Esophagus muscularis mucosa (tissue), 4 donors: ENCODE measurements at regions not wholly inside any gene's neighbourhood (a gene's known extent, or its start where the extent isn't known, plus 50 kb on each side); places are given as distances from the start of the nearest gene placed in this dataset.

Experiments used
- DNase-seq: peaks from one replicate; pipeline ENCODE4 v3.0.0-alpha.2; 2017; ENCODE audit errors: extremely low spot score
- H3K27ac ChIP-seq, 4 donors: fragments of 200-600 bp; sonication (generic); replicated peaks in 1 of 4; 1 replicate in 3 of 4; 2 replicates in 1 of 4; pipeline ENCODE4 v1.5.1; 2016 to 2019; ENCODE audit warnings: mild to moderate bottlenecking in 1 of 4
- H3K27me3 ChIP-seq, 4 donors: fragments of 200-600 bp; sonication (generic); one replicate each; pipeline versions ENCODE4 v1.5.1 to v1.6.0; 2016 to 2019
- H3K36me3 ChIP-seq, 4 donors: fragments of 200-600 bp; sonication (generic); one replicate each; pipeline ENCODE4 v1.5.1; 2016 to 2019
- H3K4me1 ChIP-seq, 4 donors: fragments of 200-600 bp; sonication (generic); one replicate each; pipeline ENCODE4 v1.5.1; 2016 to 2019
- H3K4me3 ChIP-seq, 4 donors: fragments of 200-600 bp; sonication (generic); 1 replicate in 2 of 4; 2 replicates in 2 of 4; pipeline ENCODE4 v1.5.1; 2016 to 2019; ENCODE audit warnings: mild to moderate bottlenecking in 4 of 4, moderate library complexity in 1 of 4
- H3K9me3 ChIP-seq, 4 donors: fragments of 200-600 bp; sonication (generic); 1 replicate in 3 of 4; 2 replicates in 1 of 4; pipeline ENCODE4 v1.5.1; 2016 to 2019
- CTCF ChIP-seq, 3 experiments: fragments of 200-600 bp in 2 of 3; fragments of 450-650 bp in 1 of 3; sonication (generic) in 2 of 3; IDR thresholded peaks; one replicate each; pipeline ENCODE4 v1.5.1; 2017 to 2019; ENCODE audit warnings: antibody characterized with exemption in 3 of 3, mild to moderate bottlenecking in 2 of 3, moderate library complexity in 1 of 3
- EP300 ChIP-seq: sonication (generic); formaldehyde crosslinking; IDR thresholded peaks from one replicate; pipeline ENCODE4 v1.6.1; 2017; ENCODE audit warnings: antibody characterized with exemption
- POLR2A ChIP-seq: fragments of 450-650 bp; IDR thresholded peaks from one replicate; pipeline ENCODE4 v1.6.1; 2017; ENCODE audit warnings: antibody characterized with exemption, moderate library complexity, mild to moderate bottlenecking, low read depth
- POLR2AphosphoS5 ChIP-seq, 2 donors: sonication (generic); formaldehyde crosslinking; IDR thresholded peaks; one replicate each; pipeline ENCODE4 v1.6.1; 2017; ENCODE audit warnings: antibody characterized with exemption in 2 of 2
- WGBS: methylation state at CpG from one replicate; pipeline ENCODE4 v1.1.5; 2018; 5-methylcytosine and 5-hydroxymethylcytosine counted together
- intact Hi-C: fragments of 100-400 bp; cut with DNase I; formaldehyde crosslinking; loops from one replicate; pipeline ENCODE4 v1.15.1; 2023

GRCh38 chr5:8321272-8321671 lies 452.3 kb downstream of the MTRR start:
- H3K27ac ChIP-seq = no peak overlapping the region
- TF ChIP-seq EP300 (no peak), POLR2A (no peak), POLR2AphosphoS5 (IDR thresholded peaks at IDR 0.05) (no peak), CTCF (IDR thresholded peaks at IDR 0.05) (no peak)
- intact Hi-C loops = no loop called here
- no peaks in the 10 kb centered on the region for H3K27me3 ChIP-seq
- no peak for DNase-seq
- WGBS = 82% methylated on average over 1 of the region's 1 CpG
- no peaks in the 10 kb centered on the region for H3K36me3 ChIP-seq
- H3K9me3 ChIP-seq = no peaks in the 10 kb centered on the region
- no peak overlapping the region for H3K4me3 ChIP-seq
- H3K4me1 ChIP-seq = no peaks in the 10 kb centered on the region

GRCh38 chr5:8322484-8322883 lies 453.5 kb downstream of the MTRR start:
- WGBS = 75% methylated on average over 2 of the region's 2 CpGs
- no peaks in the 10 kb centered on the region for H3K4me1 ChIP-seq
- H3K27ac ChIP-seq = no peak overlapping the region
- intact Hi-C loops = no loop called here
- no peak for DNase-seq
- H3K4me3 ChIP-seq = no peak overlapping the region
- no peak for TF ChIP-seq POLR2AphosphoS5 (IDR thresholded peaks at IDR 0.05)
- no peak for TF ChIP-seq EP300
- TF ChIP-seq POLR2A = no peak
- TF ChIP-seq CTCF (IDR thresholded peaks at IDR 0.05) = no peak
- H3K9me3 ChIP-seq = no peaks in the 10 kb centered on the region
- no peaks in the 10 kb centered on the region for H3K36me3 ChIP-seq
- no peaks in the 10 kb centered on the region for H3K27me3 ChIP-seq

- no peaks in the 10 kb centered on the region for H3K4me1 ChIP-seq
- intact Hi-C loops = no loop called here
- no peak overlapping the region for H3K27ac ChIP-seq
- H3K4me3 ChIP-seq = no peak overlapping the region
- H3K9me3 ChIP-seq = no peaks in the 10 kb centered on the region
- no peaks in the 10 kb centered on the region for H3K36me3 ChIP-seq
- TF ChIP-seq CTCF (IDR thresholded peaks at IDR 0.05) (no peak), POLR2A (no peak), EP300 (no peak), POLR2AphosphoS5 (IDR thresholded peaks at IDR 0.05) (no peak)
- 61% methylated on average over 4 of the region's 4 CpGs for WGBS
- DNase-seq = no peak
- H3K27me3 ChIP-seq = peaks cover 0 to 5% (median 0%) of the 10 kb centered on the region in 4 donors
Observed at GRCh38 chr5:8327016-8327415, 458.1 kb downstream of the MTRR start.

- Histone ChIP-seq H3K4me1 (no peaks in the 10 kb centered on the region), H3K27me3 (peaks cover 0 to 8% (median 0%) of the 10 kb centered on the region in 4 donors), H3K27ac (no peak overlapping the region), H3K9me3 (no peaks in the 10 kb centered on the region), H3K4me3 (no peak overlapping the region), H3K36me3 (no peaks in the 10 kb centered on the region)
- no peak for DNase-seq
- WGBS = 87% methylated on average over 5 of the region's 5 CpGs
- TF ChIP-seq CTCF (IDR thresholded peaks at IDR 0.05) = no peak
- no peak for TF ChIP-seq POLR2A
- TF ChIP-seq POLR2AphosphoS5 (IDR thresholded peaks at IDR 0.05) = no peak
- no peak for TF ChIP-seq EP300
- intact Hi-C loops = no loop called here
Observed at GRCh38 chr5:8329773-8330172, 460.8 kb downstream of the MTRR start.

GRCh38 chr5:8332666-8333445 lies 463.9 kb downstream of the MTRR start:
- WGBS = 94% methylated on average over 7 of the region's 11 CpGs
- Histone ChIP-seq H3K4me3 (no peak overlapping the region), H3K36me3 (no peaks in the 10 kb centered on the region), H3K27ac (no peak overlapping the region), H3K9me3 (no peaks in the 10 kb centered on the region), H3K27me3 (peaks cover 0 to 8% (median 0%) of the 10 kb centered on the region in 4 donors), H3K4me1 (no peaks in the 10 kb centered on the region)
- TF ChIP-seq EP300 (no peak), CTCF (IDR thresholded peaks at IDR 0.05) (no peak), POLR2AphosphoS5 (IDR thresholded peaks at IDR 0.05) (no peak), POLR2A (no peak)
- no peak for DNase-seq
- intact Hi-C loops = no loop called here
